OCI-LY7 (cell line): ENCODE measurements at regions not wholly inside any gene's neighbourhood (a gene's known extent, or its start where the extent isn't known, plus 50 kb on each side); places are given as distances from the start of the nearest gene placed in this dataset.

ENCODE experiments used
- CTCF ChIP-seq: fragments of 200-600 bp; sonication (generic); conservative IDR thresholded peaks from 2 replicates; pipeline ENCODE4 v1.5.1; 2014; ENCODE audit warnings: mild to moderate bottlenecking, antibody characterized with exemption, low read length, moderate library complexity, mixed read lengths
- EZH2phosphoT487 ChIP-seq: fragments of 200-600 bp; sonication (generic); IDR thresholded peaks from 2 replicates; pipeline ENCODE4 v1.6.1; 2018; ENCODE audit warnings: low read depth, borderline replicate concordance, mild to moderate bottlenecking, mixed run types, antibody characterized with exemption, low read length, moderate library complexity, mixed read lengths

- TF ChIP-seq CTCF = no peak
- no peak for TF ChIP-seq EZH2phosphoT487
Observed at GRCh38 chr7:9030976-9031375, 597.6 kb downstream of the NXPH1 start.
